ENCODE measurements at regions not wholly inside any gene's neighbourhood (a gene's known extent, or its start where the extent isn't known, plus 50 kb on each side); places are given as distances from the start of the nearest gene placed in this dataset.

- DNase-seq (no peak), ATAC-seq (ENCODE audit: insufficient read depth, low read depth) (no peak)
- Histone ChIP-seq H3K27me3 (ENCODE audit: insufficient read depth, low read length, poor library complexity) (no peaks in the 10 kb centered on the region), H3K79me2 (ENCODE audit: insufficient read depth, low read length) (no peaks in the 10 kb centered on the region), H3K4me3 (ENCODE audit: low read depth in 1 of 2, low read length in 2 of 2) (no peak overlapping the region), H3K4me1 (ENCODE audit: insufficient read depth, low read length) (peaks cover 62% of the 10 kb centered on the region), H4K20me1 (ENCODE audit: insufficient read depth, low read length) (no peaks in the 10 kb centered on the region), H2AFZ (ENCODE audit: low read depth, low read length) (no peak overlapping the region), H3K4me2 (ENCODE audit: insufficient read depth, low read length) (no peak overlapping the region), H3K36me3 (ENCODE audit: insufficient read depth, low read length) (no peaks in the 10 kb centered on the region), H3K9me3 (ENCODE audit: insufficient read depth, low read length, severe bottlenecking) (no peaks in the 10 kb centered on the region), H3K27ac (ENCODE audit: low read length) (peak overlapping the region; percentile 55; the same call in 1 of the 2 replicates), H3K9ac (ENCODE audit: low read depth, low read length) (no peak overlapping the region)
- TF ChIP-seq EZH2 (IDR thresholded peaks at IDR 0.05; ENCODE audit: borderline replicate concordance, low read depth, low read length, severe bottlenecking) (no peak), CTCF (IDR thresholded peaks at IDR 0.05; ENCODE audit: borderline replicate concordance, extremely low read depth, low read length, poor library complexity, severe bottlenecking) (no peak)
Measured at GRCh38 chr22:23501261-23501619, 78.8 kb downstream of the IGLL1 start.

GRCh38 chr22:23500508-23501260, 79.4 kb downstream of the IGLL1 start:
- Histone ChIP-seq H3K9me3 (ENCODE audit: insufficient read depth, low read length, severe bottlenecking) (no peaks in the 10 kb centered on the region), H3K79me2 (ENCODE audit: insufficient read depth, low read length) (no peaks in the 10 kb centered on the region), H3K9ac (ENCODE audit: low read depth, low read length) (peak overlapping the region; percentile 8; the same call in 1 of the 2 replicates), H4K20me1 (ENCODE audit: insufficient read depth, low read length) (no peaks in the 10 kb centered on the region), H2AFZ (ENCODE audit: low read depth, low read length) (no peak overlapping the region), H3K4me1 (ENCODE audit: insufficient read depth, low read length) (peaks cover 67% of the 10 kb centered on the region), H3K4me3 (ENCODE audit: low read depth in 1 of 2, low read length in 2 of 2) (no peak overlapping the region), H3K36me3 (ENCODE audit: insufficient read depth, low read length) (no peaks in the 10 kb centered on the region), H3K27ac (ENCODE audit: low read length) (peak overlapping the region; percentile 67), H3K4me2 (ENCODE audit: insufficient read depth, low read length) (peak overlapping the region; percentile 17; the same call in 1 of the 2 replicates), H3K27me3 (ENCODE audit: insufficient read depth, low read length, poor library complexity) (no peaks in the 10 kb centered on the region)
- ATAC-seq (ENCODE audit: insufficient read depth, low read depth) (peak; percentile 36; the same call in 2 of the 3 replicates), DNase-seq (peak; percentile 63)
- TF ChIP-seq EZH2 (IDR thresholded peaks at IDR 0.05; ENCODE audit: borderline replicate concordance, low read depth, low read length, severe bottlenecking): no peak
- TF ChIP-seq CTCF (IDR thresholded peaks at IDR 0.05; ENCODE audit: borderline replicate concordance, extremely low read depth, low read length, poor library complexity, severe bottlenecking): no peak

- no peaks in the 10 kb centered on the region for H3K36me3 ChIP-seq (ENCODE audit: insufficient read depth, low read length)
- ATAC-seq (ENCODE audit: insufficient read depth, low read depth) (no peak), DNase-seq (no peak)
- H4K20me1 ChIP-seq (ENCODE audit: insufficient read depth, low read length): no peaks in the 10 kb centered on the region
- no peak overlapping the region for H3K9ac ChIP-seq (ENCODE audit: low read depth, low read length)
- TF ChIP-seq CTCF (IDR thresholded peaks at IDR 0.05; ENCODE audit: borderline replicate concordance, extremely low read depth, low read length, poor library complexity, severe bottlenecking): no peak
- no peak for TF ChIP-seq EZH2 (IDR thresholded peaks at IDR 0.05; ENCODE audit: borderline replicate concordance, low read depth, low read length, severe bottlenecking)
- peaks cover 73% of the 10 kb centered on the region for H3K4me1 ChIP-seq (ENCODE audit: insufficient read depth, low read length)
- no peaks in the 10 kb centered on the region for H3K9me3 ChIP-seq (ENCODE audit: insufficient read depth, low read length, severe bottlenecking)
- no peak overlapping the region for H3K4me3 ChIP-seq (ENCODE audit: low read depth in 1 of 2, low read length in 2 of 2)
- no peaks in the 10 kb centered on the region for H3K27me3 ChIP-seq (ENCODE audit: insufficient read depth, low read length, poor library complexity)
- H3K4me2 ChIP-seq (ENCODE audit: insufficient read depth, low read length): no peak overlapping the region
- H2AFZ ChIP-seq (ENCODE audit: low read depth, low read length): no peak overlapping the region
- peak overlapping the region; percentile 67 for H3K27ac ChIP-seq (ENCODE audit: low read length)
- no peaks in the 10 kb centered on the region for H3K79me2 ChIP-seq (ENCODE audit: insufficient read depth, low read length)
Measured at GRCh38 chr22:23499845-23500500, 80.1 kb downstream of the IGLL1 start.

Measured in DND-41 (cell line).